ENCODE measurements at regions not wholly inside any gene's neighbourhood (a gene's known extent, or its start where the extent isn't known, plus 50 kb on each side); places are given as distances from the start of the nearest gene placed in this dataset.

DNA sequence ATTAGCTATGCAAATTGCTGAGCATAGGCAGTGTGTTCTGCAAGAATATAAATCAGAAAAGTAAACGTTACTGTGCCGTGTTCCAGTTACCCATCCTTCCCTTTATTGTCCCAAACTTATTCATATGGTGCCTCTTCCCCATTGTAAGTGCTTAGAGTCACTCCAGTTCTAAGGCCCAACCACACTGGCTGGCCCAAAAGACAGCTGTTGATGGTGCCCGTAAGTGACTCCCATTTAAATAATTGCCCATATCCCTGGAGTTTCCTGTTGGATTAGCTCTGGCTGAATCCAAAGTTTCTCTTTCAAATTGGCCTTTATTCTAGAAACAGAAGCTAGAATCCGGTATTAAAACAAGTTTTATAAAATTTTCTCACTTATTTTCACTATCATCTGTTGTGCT is 400.1 kb upstream of the DDHD1 start:
- no peaks in the 10 kb centered on the region for H3K79me2 ChIP-seq (ENCODE audit: insufficient read depth, low read length)
- H3K4me1 ChIP-seq (ENCODE audit: insufficient read depth, low read length, severe bottlenecking): no peaks in the 10 kb centered on the region
- H3K27ac ChIP-seq (ENCODE audit: low read depth, low read length, poor library complexity, severe bottlenecking): no peak overlapping the region

DNA sequence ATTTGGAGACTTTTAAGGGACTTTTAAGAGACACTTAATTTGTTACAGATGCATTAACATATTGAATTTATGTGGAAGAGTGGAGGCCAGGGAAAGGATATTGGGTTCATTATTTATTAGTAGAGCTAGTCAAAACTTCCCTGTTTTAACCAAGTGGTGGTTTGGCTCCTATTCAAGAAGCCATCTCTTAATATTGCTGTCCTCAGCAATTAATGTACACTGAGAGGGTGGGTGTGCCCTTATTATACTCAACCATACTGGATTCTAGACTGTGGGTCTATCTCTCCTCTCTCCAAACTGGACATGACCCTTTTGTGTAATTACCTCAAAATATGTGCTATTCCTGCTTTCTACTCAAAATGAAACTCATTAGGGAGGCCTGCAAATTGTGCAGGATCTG is 398.7 kb upstream of the DDHD1 start:
- H2AFZ ChIP-seq (ENCODE audit: low read length): no peak overlapping the region
- H3K4me1 ChIP-seq (ENCODE audit: insufficient read depth, low read length, severe bottlenecking): no peaks in the 10 kb centered on the region
- H3K27me3 ChIP-seq (ENCODE audit: insufficient read depth, low read length): no peaks in the 10 kb centered on the region
- no peaks in the 10 kb centered on the region for H3K9me2 ChIP-seq (ENCODE audit: low read depth, low read length)
- no peaks in the 10 kb centered on the region for H3F3A ChIP-seq (ENCODE audit: insufficient read depth, low read length)
- no peaks in the 10 kb centered on the region for H3K79me2 ChIP-seq (ENCODE audit: insufficient read depth, low read length)
- no peaks in the 10 kb centered on the region for H4K20me1 ChIP-seq (ENCODE audit: insufficient read depth, low read length)
- H3K4me2 ChIP-seq (ENCODE audit: low read length): no peak overlapping the region
- no peaks in the 10 kb centered on the region for H3K36me3 ChIP-seq (ENCODE audit: insufficient read depth, low read length)
- H3K27ac ChIP-seq (ENCODE audit: low read depth, low read length, poor library complexity, severe bottlenecking): no peak overlapping the region
- no peaks in the 10 kb centered on the region for H3K9me3 ChIP-seq (ENCODE audit: low read length)
- TF ChIP-seq EZH2 (IDR thresholded peaks at IDR 0.05; ENCODE audit: borderline replicate concordance, low read length): no peak
- TF ChIP-seq, protein P1, sequence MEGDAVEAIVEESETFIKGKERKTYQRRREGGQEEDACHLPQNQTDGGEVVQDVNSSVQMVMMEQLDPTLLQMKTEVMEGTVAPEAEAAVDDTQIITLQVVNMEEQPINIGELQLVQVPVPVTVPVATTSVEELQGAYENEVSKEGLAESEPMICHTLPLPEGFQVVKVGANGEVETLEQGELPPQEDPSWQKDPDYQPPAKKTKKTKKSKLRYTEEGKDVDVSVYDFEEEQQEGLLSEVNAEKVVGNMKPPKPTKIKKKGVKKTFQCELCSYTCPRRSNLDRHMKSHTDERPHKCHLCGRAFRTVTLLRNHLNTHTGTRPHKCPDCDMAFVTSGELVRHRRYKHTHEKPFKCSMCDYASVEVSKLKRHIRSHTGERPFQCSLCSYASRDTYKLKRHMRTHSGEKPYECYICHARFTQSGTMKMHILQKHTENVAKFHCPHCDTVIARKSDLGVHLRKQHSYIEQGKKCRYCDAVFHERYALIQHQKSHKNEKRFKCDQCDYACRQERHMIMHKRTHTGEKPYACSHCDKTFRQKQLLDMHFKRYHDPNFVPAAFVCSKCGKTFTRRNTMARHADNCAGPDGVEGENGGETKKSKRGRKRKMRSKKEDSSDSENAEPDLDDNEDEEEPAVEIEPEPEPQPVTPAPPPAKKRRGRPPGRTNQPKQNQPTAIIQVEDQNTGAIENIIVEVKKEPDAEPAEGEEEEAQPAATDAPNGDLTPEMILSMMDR (IDR thresholded peaks at IDR 0.05; ENCODE audit: low read length): no peak
- no peak overlapping the region for H3K9ac ChIP-seq (ENCODE audit: low read length)
- H3K4me3 ChIP-seq (ENCODE audit: low read depth, low read length, poor library complexity, severe bottlenecking): no peak overlapping the region

More for the DNA sequence above, 400.1 kb upstream of the DDHD1 start:
- no peaks in the 10 kb centered on the region for H4K20me1 ChIP-seq (ENCODE audit: insufficient read depth, low read length)
- no peak overlapping the region for H2AFZ ChIP-seq (ENCODE audit: low read length)
- H3K9me2 ChIP-seq (ENCODE audit: low read depth, low read length): no peaks in the 10 kb centered on the region
- H3K36me3 ChIP-seq (ENCODE audit: insufficient read depth, low read length): no peaks in the 10 kb centered on the region
- H3K27me3 ChIP-seq (ENCODE audit: insufficient read depth, low read length): no peaks in the 10 kb centered on the region
- H3K4me3 ChIP-seq (ENCODE audit: low read depth, low read length, poor library complexity, severe bottlenecking): no peak overlapping the region
- no peak for TF ChIP-seq EZH2 (IDR thresholded peaks at IDR 0.05; ENCODE audit: borderline replicate concordance, low read length)
- TF ChIP-seq, protein P1 (IDR thresholded peaks at IDR 0.05; ENCODE audit: low read length): no peak
- no peaks in the 10 kb centered on the region for H3K9me3 ChIP-seq (ENCODE audit: low read length)
- no peak overlapping the region for H3K9ac ChIP-seq (ENCODE audit: low read length)
- no peak overlapping the region for H3K4me2 ChIP-seq (ENCODE audit: low read length)
- H3F3A ChIP-seq (ENCODE audit: insufficient read depth, low read length): no peaks in the 10 kb centered on the region

DNA sequence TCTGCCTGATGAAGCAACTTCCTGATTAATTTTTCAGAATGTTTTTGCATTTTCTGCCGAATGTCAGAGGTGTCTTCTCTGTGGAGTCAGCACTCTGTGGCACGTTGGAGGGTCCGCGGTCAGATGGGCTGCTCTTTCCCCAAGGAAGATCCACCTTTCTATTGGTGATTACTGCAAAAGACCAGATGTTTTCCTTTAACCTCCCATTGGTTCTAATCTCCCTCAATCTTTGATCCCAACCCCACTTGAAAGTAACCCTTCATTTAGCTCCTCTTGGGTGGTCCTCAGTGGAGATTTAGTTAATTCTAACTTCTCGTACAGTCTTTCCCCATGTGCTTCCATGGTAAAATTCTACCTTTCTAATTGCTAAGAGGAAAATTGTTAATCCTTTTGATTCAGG is 397.7 kb upstream of the DDHD1 start:
- Histone ChIP-seq H4K20me1 (ENCODE audit: insufficient read depth, low read length) (no peaks in the 10 kb centered on the region), H3K27ac (ENCODE audit: low read depth, low read length, poor library complexity, severe bottlenecking) (no peak overlapping the region), H3K4me2 (ENCODE audit: low read length) (no peak overlapping the region), H3K9me3 (ENCODE audit: low read length) (no peaks in the 10 kb centered on the region), H3K36me3 (ENCODE audit: insufficient read depth, low read length) (no peaks in the 10 kb centered on the region), H3K4me1 (ENCODE audit: insufficient read depth, low read length, severe bottlenecking) (no peaks in the 10 kb centered on the region), H3K79me2 (ENCODE audit: insufficient read depth, low read length) (no peaks in the 10 kb centered on the region), H3K4me3 (ENCODE audit: low read depth, low read length, poor library complexity, severe bottlenecking) (no peak overlapping the region), H2AFZ (ENCODE audit: low read length) (no peak overlapping the region), H3K9me2 (ENCODE audit: low read depth, low read length) (no peaks in the 10 kb centered on the region), H3F3A (ENCODE audit: insufficient read depth, low read length) (no peaks in the 10 kb centered on the region), H3K27me3 (ENCODE audit: insufficient read depth, low read length) (no peaks in the 10 kb centered on the region), H3K9ac (ENCODE audit: low read length) (no peak overlapping the region)
- no peak for TF ChIP-seq EZH2 (IDR thresholded peaks at IDR 0.05; ENCODE audit: borderline replicate concordance, low read length)
- TF ChIP-seq, protein P1 (IDR thresholded peaks at IDR 0.05; ENCODE audit: low read length): no peak
